PFSK-1 (cell line): ENCODE measurements at regions not wholly inside any gene's neighbourhood (a gene's known extent, or its start where the extent isn't known, plus 50 kb on each side); places are given as distances from the start of the nearest gene placed in this dataset.

ENCODE experiments used
- FOXP2 ChIP-seq: optimal IDR thresholded peaks from 2 replicates; pipeline ENCODE3; 2011; ENCODE audit warnings: borderline replicate concordance, control low read depth, inconsistent platforms; ENCODE audit not compliant: insufficient read depth; ENCODE audit errors: extremely low read length, extremely low read depth
- POLR2AphosphoS5 ChIP-seq: IDR thresholded peaks from 2 replicates; pipeline ENCODE4 v1.6.1; 2012; ENCODE audit warnings: low read depth, mild to moderate bottlenecking, control low read depth, low read length, moderate library complexity
- REST ChIP-seq, 2 experiments: IDR thresholded peaks; 2 replicates each; pipeline versions ENCODE4 v1.6.1 to v1.8.0; 2011 to 2012; ENCODE audit warnings: low read depth in 2 of 2, low read length in 2 of 2, control low read depth in 1 of 2, inconsistent platforms in 1 of 2, mild to moderate bottlenecking in 1 of 2, moderate library complexity in 1 of 2; ENCODE audit not compliant: insufficient read depth in 1 of 2
- SIN3A ChIP-seq: IDR thresholded peaks from 2 replicates; pipeline ENCODE4 v1.6.1; 2012; ENCODE audit warnings: mild to moderate bottlenecking, low read length, moderate library complexity, borderline replicate concordance; ENCODE audit not compliant: insufficient read depth
- TAF1 ChIP-seq: IDR thresholded peaks from 2 replicates; pipeline ENCODE4 v1.6.1; 2012; ENCODE audit warnings: low read length, control low read depth, borderline replicate concordance; ENCODE audit not compliant: insufficient read depth

GRCh38 chr7:4445777-4446176 lies 236.3 kb upstream of the FOXK1 start:
- TF ChIP-seq TAF1 (no peak), SIN3A (no peak), POLR2AphosphoS5 (no peak), FOXP2 (no peak), REST (IDR thresholded peaks at IDR 0.05; ENCODE audit: insufficient read depth in 1 of 2, low read depth in 2 of 2, low read length in 2 of 2) (no peak)

- TF ChIP-seq FOXP2 = no peak
Measured at GRCh38 chr7:4449263-4449662, 232.8 kb upstream of the FOXK1 start.

DNA sequence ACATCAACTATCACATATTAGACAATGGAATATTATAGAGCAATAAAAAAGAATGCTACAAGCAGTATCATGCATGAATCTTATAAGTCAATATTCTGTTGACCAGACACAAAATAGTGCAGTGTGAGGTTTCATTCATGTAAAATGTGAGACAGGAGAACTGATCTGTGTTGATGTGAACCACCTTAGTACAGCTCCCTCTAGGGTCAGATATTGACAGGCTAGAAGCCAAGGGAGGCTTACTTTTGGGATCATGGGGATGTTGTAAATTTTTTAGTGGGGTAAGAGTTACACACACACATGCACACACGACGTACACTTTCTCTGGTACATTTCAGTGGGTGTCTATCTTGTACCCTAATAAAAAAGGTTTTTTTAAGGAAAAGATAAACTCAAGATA lies 231.6 kb upstream of the FOXK1 start:
- TF ChIP-seq FOXP2 (no peak), POLR2AphosphoS5 (no peak), TAF1 (no peak)

DNA sequence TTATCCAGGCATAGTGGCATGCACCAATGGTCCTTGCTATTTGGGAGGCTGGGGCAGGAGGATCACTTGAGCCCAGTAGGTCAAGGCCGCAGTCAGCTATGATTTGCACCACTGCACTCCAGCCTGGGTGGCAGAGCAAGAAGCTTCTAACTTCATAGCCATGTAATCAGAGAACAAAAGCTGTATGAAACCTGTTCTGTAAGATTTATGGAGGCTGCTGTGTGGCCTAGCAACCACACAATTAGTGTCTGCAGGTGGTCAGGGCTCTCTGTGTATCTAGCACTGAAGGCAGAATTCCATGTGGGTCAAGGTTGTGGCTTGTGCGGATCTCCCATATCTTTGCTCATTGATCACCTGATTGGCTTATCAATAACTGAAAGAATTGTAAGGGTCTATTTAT lies 221.5 kb upstream of the FOXK1 start:
- TF ChIP-seq POLR2AphosphoS5 (no peak), SIN3A (no peak), FOXP2 (no peak), REST (IDR thresholded peaks at IDR 0.05; ENCODE audit: insufficient read depth in 1 of 2, low read depth in 2 of 2, low read length in 2 of 2) (no peak), TAF1 (no peak)

- no peak for TF ChIP-seq POLR2AphosphoS5
- no peak for TF ChIP-seq SIN3A
- TF ChIP-seq FOXP2 = no peak
- no peak for TF ChIP-seq TAF1
- no peak for TF ChIP-seq REST (IDR thresholded peaks at IDR 0.05; ENCODE audit: insufficient read depth in 1 of 2, low read depth in 2 of 2, low read length in 2 of 2)
Measured at GRCh38 chr7:4461531-4461930, 220.6 kb upstream of the FOXK1 start.

DNA sequence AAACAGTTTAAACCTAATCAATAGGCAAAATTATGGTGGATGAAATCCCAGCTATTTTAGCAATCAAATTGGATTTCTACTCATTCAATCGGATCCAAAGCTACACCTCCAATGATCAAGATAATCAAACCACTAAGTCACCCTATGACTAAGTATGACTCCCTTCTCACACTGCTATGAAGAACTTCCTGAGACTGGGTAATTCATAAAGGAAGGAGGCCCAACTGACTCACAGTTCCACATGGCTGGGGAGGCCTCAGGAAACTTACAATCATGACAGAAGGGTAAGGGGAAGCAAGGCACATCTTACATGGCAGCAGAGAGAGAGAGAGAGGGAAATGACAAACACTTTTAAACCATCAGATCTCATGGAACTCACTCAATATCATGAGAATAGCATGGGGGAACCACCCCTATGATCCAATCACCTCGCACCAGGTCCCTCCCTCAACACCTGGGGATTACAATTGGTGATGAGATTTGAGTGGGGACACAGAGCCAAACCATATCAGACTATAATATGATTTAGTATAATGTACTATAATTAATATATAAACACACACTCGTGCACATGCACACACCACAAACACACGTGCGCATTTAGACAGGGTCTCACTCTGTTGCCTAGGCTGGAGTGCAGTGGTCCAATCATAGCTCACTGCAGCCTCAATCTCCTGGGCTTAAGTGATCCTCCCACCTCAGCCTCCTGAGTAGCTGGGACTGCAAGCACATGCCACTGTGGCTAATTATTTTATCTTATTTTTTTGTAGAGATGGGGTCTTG lies 213.6 kb upstream of the FOXK1 start:
- TF ChIP-seq FOXP2 (no peak), SIN3A (no peak), TAF1 (no peak), REST (IDR thresholded peaks at IDR 0.05; ENCODE audit: insufficient read depth in 1 of 2, low read depth in 2 of 2, low read length in 2 of 2) (no peak), POLR2AphosphoS5 (no peak)
